Gastrocnemius medialis (tissue), 4 donors: ENCODE measurements at regions not wholly inside any gene's neighbourhood (a gene's known extent, or its start where the extent isn't known, plus 50 kb on each side); places are given as distances from the start of the nearest gene placed in this dataset.

ENCODE experiments used
- ATAC-seq, 2 donors: fragments of 150-250 bp; one replicate each; pipeline ENCODE4 v1.9.1; 2016
- DNase-seq, 2 donors: peaks; one replicate each; pipeline ENCODE4 v3.0.0-alpha.2; 2019
- H3K27ac ChIP-seq, 4 donors: fragments of 200-600 bp; sonication (generic); 1 replicate in 1 of 4; 2 replicates in 3 of 4; pipeline ENCODE4 v1.5.1; 2016 to 2018; ENCODE audit warnings: mild to moderate bottlenecking in 2 of 4, moderate library complexity in 1 of 4
- H3K27me3 ChIP-seq, 3 donors: fragments of 200-600 bp; sonication (generic) in 2 of 3; 1 replicate in 1 of 3; 2 replicates in 2 of 3; pipeline versions ENCODE4 v1.5.1 to v1.6.0; 2016 to 2019; ENCODE audit warnings: mild to moderate bottlenecking in 1 of 3, moderate library complexity in 1 of 3
- H3K36me3 ChIP-seq, 2 donors: fragments of 200-600 bp; sonication (generic) in 1 of 2; one replicate each; pipeline ENCODE4 v1.5.1; 2017 to 2018
- H3K4me1 ChIP-seq, 2 donors: fragments of 200-600 bp; sonication (generic) in 1 of 2; one replicate each; pipeline ENCODE4 v1.5.1; 2016 to 2017; ENCODE audit warnings: mild to moderate bottlenecking in 2 of 2
- H3K4me3 ChIP-seq, 4 donors: fragments of 200-600 bp; sonication (generic) in 3 of 4; 1 replicate in 1 of 4; 2 replicates in 3 of 4; pipeline ENCODE4 v1.5.1; 2016 to 2019; ENCODE audit warnings: mild to moderate bottlenecking in 2 of 4
- H3K9me3 ChIP-seq, 3 donors: fragments of 200-600 bp; sonication (generic) in 2 of 3; 1 replicate in 1 of 3; 2 replicates in 2 of 3; pipeline ENCODE4 v1.5.1; 2016 to 2019
- POLR2A ChIP-seq, 2 donors: fragments of 450-650 bp; IDR thresholded peaks; one replicate each; pipeline ENCODE4 v1.6.1; 2017; ENCODE audit warnings: antibody characterized with exemption in 2 of 2, mild to moderate bottlenecking in 2 of 2, moderate library complexity in 2 of 2
- in situ Hi-C, 4 donors: fragments of 200-750 bp; cut with MboI; loops; one replicate each; pipeline versions ENCODE4 v1.15.0 to v1.8.0; 2017; ENCODE audit warnings: low sequenced_read_pairs in 4 of 4
- intact Hi-C: fragments of 100-400 bp; cut with DNase I; formaldehyde crosslinking; loops from one replicate; pipeline ENCODE4 v1.15.1; 2023; ENCODE audit warnings: low total_unique reads
- TF ChIP-seq, protein P1 (sequence below), 5 experiments: fragments of 450-650 bp in 3 of 5; fragments of 200-600 bp in 2 of 5; sonication (generic) in 2 of 5; IDR thresholded peaks in 4 of 5; conservative IDR thresholded peaks in 1 of 5; 1 replicate in 4 of 5; 2 replicates in 1 of 5; pipeline ENCODE4 v1.5.1; 2016 to 2019; ENCODE audit warnings: antibody characterized with exemption in 5 of 5, mild to moderate bottlenecking in 3 of 5, moderate library complexity in 3 of 5

- no peaks in the 10 kb centered on the region for H3K9me3 ChIP-seq
- ATAC-seq, result no peak
- H3K4me3 ChIP-seq, result no peak overlapping the region
- intact Hi-C loops (no loop called here), in situ Hi-C loops (loop anchor here in 3 of 4 donors (25.0 kb wide), 2 partner anchors 660 to 1885 kb away; no protein-coding TSS in a partner anchor)
- H3K27me3 ChIP-seq, result no peaks in the 10 kb centered on the region
- H3K27ac ChIP-seq, result no peak overlapping the region
- no peak for DNase-seq
- H3K36me3 ChIP-seq, result no peaks in the 10 kb centered on the region
- TF ChIP-seq, protein P1, sequence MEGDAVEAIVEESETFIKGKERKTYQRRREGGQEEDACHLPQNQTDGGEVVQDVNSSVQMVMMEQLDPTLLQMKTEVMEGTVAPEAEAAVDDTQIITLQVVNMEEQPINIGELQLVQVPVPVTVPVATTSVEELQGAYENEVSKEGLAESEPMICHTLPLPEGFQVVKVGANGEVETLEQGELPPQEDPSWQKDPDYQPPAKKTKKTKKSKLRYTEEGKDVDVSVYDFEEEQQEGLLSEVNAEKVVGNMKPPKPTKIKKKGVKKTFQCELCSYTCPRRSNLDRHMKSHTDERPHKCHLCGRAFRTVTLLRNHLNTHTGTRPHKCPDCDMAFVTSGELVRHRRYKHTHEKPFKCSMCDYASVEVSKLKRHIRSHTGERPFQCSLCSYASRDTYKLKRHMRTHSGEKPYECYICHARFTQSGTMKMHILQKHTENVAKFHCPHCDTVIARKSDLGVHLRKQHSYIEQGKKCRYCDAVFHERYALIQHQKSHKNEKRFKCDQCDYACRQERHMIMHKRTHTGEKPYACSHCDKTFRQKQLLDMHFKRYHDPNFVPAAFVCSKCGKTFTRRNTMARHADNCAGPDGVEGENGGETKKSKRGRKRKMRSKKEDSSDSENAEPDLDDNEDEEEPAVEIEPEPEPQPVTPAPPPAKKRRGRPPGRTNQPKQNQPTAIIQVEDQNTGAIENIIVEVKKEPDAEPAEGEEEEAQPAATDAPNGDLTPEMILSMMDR (IDR thresholded peaks at IDR 0.05 in 4 of 5, conservative IDR thresholded peaks at IDR 0.05 in 1 of 5), result no peak
- TF ChIP-seq POLR2A (IDR thresholded peaks at IDR 0.05), result no peak
- H3K4me1 ChIP-seq, result no peaks in the 10 kb centered on the region
Observed at GRCh38 chr2:39902103-39902502, 123.0 kb upstream of the THUMPD2 start.

DNA sequence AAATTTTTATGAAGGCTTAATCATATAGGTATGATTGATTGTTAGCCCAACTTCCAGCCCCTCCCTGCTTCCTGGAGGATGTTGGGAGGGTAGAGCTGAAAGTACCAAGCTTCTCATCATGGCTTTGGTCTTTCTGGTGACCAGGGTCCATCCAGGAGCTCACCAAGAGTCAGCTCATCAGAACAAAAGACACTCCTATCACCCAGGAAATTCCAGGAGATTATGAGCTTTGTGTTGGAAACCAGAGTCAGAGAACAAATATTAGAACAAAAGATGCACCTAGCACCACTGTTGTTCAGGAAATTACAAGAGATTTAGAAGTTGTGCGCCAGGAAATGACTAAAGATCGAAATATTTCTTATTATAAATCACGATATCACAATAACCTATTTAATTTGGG is 119.9 kb upstream of the THUMPD2 start:
- intact Hi-C loops (no loop called here), in situ Hi-C loops (no loop called here)
- Histone ChIP-seq H3K9me3 (no peaks in the 10 kb centered on the region), H3K36me3 (no peaks in the 10 kb centered on the region), H3K27ac (no peak overlapping the region), H3K4me3 (no peak overlapping the region), H3K27me3 (no peaks in the 10 kb centered on the region), H3K4me1 (no peaks in the 10 kb centered on the region)
- ATAC-seq (no peak), DNase-seq (no peak)
- TF ChIP-seq, protein P1 (IDR thresholded peaks at IDR 0.05 in 4 of 5, conservative IDR thresholded peaks at IDR 0.05 in 1 of 5), result no peak
- TF ChIP-seq POLR2A (IDR thresholded peaks at IDR 0.05), result no peak

DNA sequence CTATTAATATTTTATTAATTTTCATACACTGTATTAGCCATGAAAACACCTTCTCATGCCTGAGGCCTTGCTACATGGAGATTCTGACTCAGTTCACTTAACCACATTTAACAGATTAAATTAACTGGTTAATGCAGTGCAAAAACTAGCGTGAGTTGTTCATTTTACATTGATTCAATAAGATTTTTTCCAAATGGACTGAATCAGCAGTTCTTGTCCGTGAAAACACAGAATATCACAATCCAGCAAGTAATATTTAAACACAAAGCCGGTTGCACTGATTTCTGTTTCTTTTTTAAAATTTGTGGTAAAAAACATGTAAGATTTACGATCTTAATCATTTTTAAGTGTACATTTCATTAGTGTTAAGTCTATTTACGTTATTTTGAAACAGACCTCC is 118.2 kb upstream of the THUMPD2 start:
- intact Hi-C loops, result no loop called here

DNA sequence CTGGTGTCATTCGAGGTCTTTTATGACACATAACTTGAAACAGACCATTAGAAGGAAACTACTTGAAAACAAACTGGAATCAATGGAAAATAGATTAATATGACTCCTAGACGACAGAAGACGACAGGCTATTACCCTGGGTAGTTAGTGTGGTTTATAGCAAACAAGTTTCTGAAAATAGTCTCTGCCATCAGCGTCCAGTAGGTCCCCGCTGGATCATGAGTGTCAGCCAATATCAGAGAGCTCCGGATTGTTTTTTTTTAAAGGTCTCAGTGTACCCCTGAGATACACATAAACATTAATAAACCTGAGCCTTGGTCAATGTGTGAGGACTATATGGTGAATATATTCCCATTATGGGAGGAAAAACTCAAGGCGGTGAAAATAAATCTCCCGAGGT is 115.0 kb upstream of the THUMPD2 start:
- DNase-seq, result no peak
- Histone ChIP-seq H3K4me3 (no peak overlapping the region), H3K4me1 (no peaks in the 10 kb centered on the region), H3K36me3 (no peaks in the 10 kb centered on the region), H3K9me3 (no peaks in the 10 kb centered on the region), H3K27ac (no peak overlapping the region), H3K27me3 (no peaks in the 10 kb centered on the region)
- no peak for TF ChIP-seq POLR2A (IDR thresholded peaks at IDR 0.05)
- TF ChIP-seq, protein P1 (IDR thresholded peaks at IDR 0.05 in 4 of 5, conservative IDR thresholded peaks at IDR 0.05 in 1 of 5), result no peak
- intact Hi-C loops, result no loop called here
- no peak for ATAC-seq
- in situ Hi-C loops, result no loop called here

More for the DNA sequence above, 118.2 kb upstream of the THUMPD2 start:
- no peaks in the 10 kb centered on the region for H3K27me3 ChIP-seq
- no peak for TF ChIP-seq POLR2A (IDR thresholded peaks at IDR 0.05)
- TF ChIP-seq, protein P1 (IDR thresholded peaks at IDR 0.05 in 4 of 5, conservative IDR thresholded peaks at IDR 0.05 in 1 of 5), result no peak
- H3K4me3 ChIP-seq, result no peak overlapping the region
- DNase-seq, result no peak
- no peak overlapping the region for H3K27ac ChIP-seq
- in situ Hi-C loops, result no loop called here
- H3K4me1 ChIP-seq, result no peaks in the 10 kb centered on the region
- no peaks in the 10 kb centered on the region for H3K9me3 ChIP-seq
- no peak for ATAC-seq
- no peaks in the 10 kb centered on the region for H3K36me3 ChIP-seq

GRCh38 chr2:39893616-39894015 is 114.6 kb upstream of the THUMPD2 start:
- DNase-seq (no peak), ATAC-seq (no peak)
- in situ Hi-C loops, result no loop called here
- H3K9me3 ChIP-seq, result no peaks in the 10 kb centered on the region
- no peak overlapping the region for H3K4me3 ChIP-seq
- no peaks in the 10 kb centered on the region for H3K27me3 ChIP-seq
- H3K4me1 ChIP-seq, result no peaks in the 10 kb centered on the region
- no peak overlapping the region for H3K27ac ChIP-seq
- no peaks in the 10 kb centered on the region for H3K36me3 ChIP-seq
- TF ChIP-seq, protein P1 (IDR thresholded peaks at IDR 0.05 in 4 of 5, conservative IDR thresholded peaks at IDR 0.05 in 1 of 5), result no peak
- no peak for TF ChIP-seq POLR2A (IDR thresholded peaks at IDR 0.05)
- intact Hi-C loops, result no loop called here
